Endothelial cell of umbilical vein (primary cell): ENCODE measurements at regions not wholly inside any gene's neighbourhood (a gene's known extent, or its start where the extent isn't known, plus 50 kb on each side); places are given as distances from the start of the nearest gene placed in this dataset.

Source experiments
- CTCF ChIP-seq, 2 donors: IDR thresholded peaks; 1 replicate in 1 of 2; 2 replicates in 1 of 2; pipeline ENCODE4 v1.5.1; 2011; ENCODE audit warnings: low read length in 2 of 2, mild to moderate bottlenecking in 2 of 2, moderate library complexity in 2 of 2, control low read depth in 1 of 2, inconsistent platforms in 1 of 2, low read depth in 1 of 2; ENCODE audit not compliant: insufficient read depth in 1 of 2; ENCODE audit errors: extremely low read depth in 1 of 2
- EZH2 ChIP-seq: IDR thresholded peaks from 2 replicates; pipeline ENCODE4 v1.6.1; 2012; ENCODE audit warnings: borderline replicate concordance, low read depth, mild to moderate bottlenecking, moderate library complexity, low read length, inconsistent platforms; ENCODE audit not compliant: severe bottlenecking

GRCh38 chr20:47940101-47940813 is 155.0 kb upstream of the SULF2 start:
- TF ChIP-seq CTCF (IDR thresholded peaks at IDR 0.05; ENCODE audit: extremely low read depth in 1 of 2, insufficient read depth in 1 of 2, low read depth in 1 of 2, low read length in 2 of 2) = no peak
- no peak for TF ChIP-seq EZH2
